Motor neuron (in vitro differentiated cells): ENCODE measurements at regions not wholly inside any gene's neighbourhood (a gene's known extent, or its start where the extent isn't known, plus 50 kb on each side); places are given as distances from the start of the nearest gene placed in this dataset.

Source experiments
- ATAC-seq, 8 experiments: fragments of 200-7000 bp; cut with Tn5 transposase; replicated peaks in 6 of 8; 2 replicates each; pipeline ENCODE4 v1.8.0; 2021; ENCODE audit warnings: mild to moderate bottlenecking in 8 of 8, moderate library complexity in 8 of 8
- H3K27ac ChIP-seq, 2 donors: fragments of 250-450 bp; sonication (Bioruptor Pico); 2 replicates each; pipeline ENCODE4 v1.9.0; 2021; ENCODE audit warnings: antibody characterized with exemption in 2 of 2, mild to moderate bottlenecking in 2 of 2, moderate library complexity in 1 of 2
- H3K4me1 ChIP-seq, 2 donors: fragments of 250-450 bp; sonication (Bioruptor Pico); replicated peaks in 1 of 2; 2 replicates each; pipeline ENCODE4 v1.6.1; 2021; ENCODE audit warnings: antibody characterized with exemption in 2 of 2, mild to moderate bottlenecking in 2 of 2, moderate library complexity in 1 of 2
- H3K4me3 ChIP-seq, 5 donors: fragments of 250-450 bp; sonication (Bioruptor Pico); 2 replicates each; pipeline ENCODE4 v1.9.0; 2021; ENCODE audit warnings: antibody characterized with exemption in 5 of 5, mild to moderate bottlenecking in 5 of 5, moderate library complexity in 4 of 5
- WGBS, 10 experiments: fragments of 450-650 bp; shearing (Covaris generic); methylation state at CpG; one replicate each; pipeline ENCODE4 v1.0.0; 2022; 5-methylcytosine and 5-hydroxymethylcytosine counted together
- in situ Hi-C, 9 experiments: fragments of 400-800 bp; cut with MboI; loops; one replicate each; pipeline ENCODE4 v1.15.0; 2021; ENCODE audit warnings: low sequenced_read_pairs in 9 of 9, low pct_unique_long_range_greater_than_20kb in 2 of 9; ENCODE audit not compliant: unreplicated experiment in 9 of 9

DNA sequence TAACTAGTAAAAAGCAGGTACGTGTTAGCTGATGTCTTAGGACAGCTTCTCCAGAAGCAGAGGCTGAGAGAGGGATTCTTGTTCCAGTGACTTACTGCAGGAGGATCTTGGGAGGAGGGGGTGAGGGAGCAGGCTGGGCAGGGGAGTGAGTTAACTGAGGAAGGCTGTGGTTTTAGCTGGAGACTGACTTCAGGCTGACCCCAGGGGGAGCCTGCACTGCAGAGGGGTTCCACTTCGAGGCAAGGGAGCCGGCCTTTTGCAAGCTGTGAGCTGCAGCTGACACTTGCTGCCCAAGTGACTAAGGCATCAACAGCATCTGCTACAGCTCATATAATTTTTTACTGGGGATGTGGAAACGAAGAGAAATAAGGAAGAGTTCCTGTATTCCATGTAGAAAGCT, 50.4 kb upstream of the SOD1 start:
- WGBS, 10 experiments = 0 to 83% (median 57%) methylated on average over 1 to 4 of the region's 4 CpGs; no CpG with 5 or more reads in 2 of the 10 experiments
- ATAC-seq = peak in 5 of 8 experiments; percentile 25 to 52 (median 49)

GRCh38 chr21:31607791-31608190, 51.7 kb upstream of the SOD1 start:
- in situ Hi-C loops = loop anchor here in 6 of 9 experiments (10.0 to 25.0 kb wide), 4 partner anchors 413 to 495 kb away; no protein-coding TSS in a partner anchor
- peaks cover 6 to 8% of the 10 kb centered on the region in 2 donors for H3K4me1 ChIP-seq
- no peak overlapping the region for H3K27ac ChIP-seq
- no peak for ATAC-seq
- WGBS, 10 experiments = 43 to 100% (median 85%) methylated on average over 2 to 4 of the region's 4 CpGs; no CpG with 5 or more reads in 1 of the 10 experiments
- no peak overlapping the region for H3K4me3 ChIP-seq

More for the DNA sequence above, 50.4 kb upstream of the SOD1 start:
- peaks cover 0 to 9% of the 10 kb centered on the region in 2 donors for H3K4me1 ChIP-seq
- in situ Hi-C loops = loop anchor here in 6 of 9 experiments (10.0 to 25.0 kb wide), 4 partner anchors 414 to 497 kb away; no protein-coding TSS in a partner anchor
- no peak overlapping the region for H3K27ac ChIP-seq
- no peak overlapping the region for H3K4me3 ChIP-seq

DNA sequence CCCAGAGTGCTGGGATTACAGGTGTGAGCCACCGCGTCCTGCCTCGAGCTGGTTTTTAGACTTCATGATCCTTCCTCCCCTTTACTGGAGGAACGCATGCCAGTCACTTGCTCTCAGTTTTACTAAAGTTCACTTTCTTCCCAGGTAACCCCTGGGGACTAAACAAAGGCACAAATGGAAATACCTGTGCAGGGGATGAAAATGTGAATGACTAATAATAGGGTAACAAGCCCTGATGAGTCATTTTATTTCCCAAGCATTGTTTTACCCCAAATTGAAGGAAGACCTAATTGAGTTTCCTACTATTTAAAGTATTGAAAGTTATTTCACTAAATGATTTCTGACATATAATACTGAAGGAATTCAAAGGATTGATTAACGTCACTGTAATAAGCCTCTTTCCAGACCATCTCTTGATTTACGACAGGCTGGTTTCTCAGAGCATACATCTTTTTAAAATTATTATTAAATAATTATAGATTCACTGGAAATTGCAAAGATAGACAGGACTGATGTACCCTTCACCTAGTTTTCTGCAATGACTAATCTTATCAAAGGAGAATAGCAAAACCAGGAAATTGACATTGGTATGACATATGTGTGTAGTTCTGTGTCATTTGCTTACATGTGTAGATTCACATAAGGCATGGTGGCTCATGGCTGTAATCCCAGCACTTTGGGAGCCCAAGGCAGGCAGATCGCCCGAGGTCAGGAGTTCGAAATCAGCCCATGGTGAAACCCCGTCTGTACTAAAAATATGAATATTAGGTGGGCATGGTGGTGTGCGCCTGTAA, 53.2 kb upstream of the SOD1 start:
- no peak overlapping the region for H3K4me3 ChIP-seq
- H3K27ac ChIP-seq = no peak overlapping the region
- no peak for ATAC-seq
- in situ Hi-C loops = loop anchor here in 6 of 9 experiments (10.0 to 25.0 kb wide), 4 partner anchors 411 to 494 kb away; no protein-coding TSS in a partner anchor
- peaks cover 9 to 12% of the 10 kb centered on the region in 2 donors for H3K4me1 ChIP-seq
- 64 to 100% (median 89%) methylated on average over 1 to 9 of the region's 11 CpGs for WGBS, 10 experiments

- peak; percentile 57 to 88 (median 71) for ATAC-seq
- 0 to 50% (median 28%) methylated on average over 4 to 11 of the region's 11 CpGs; no CpG with 5 or more reads in 1 of the 10 experiments for WGBS, 10 experiments
- Histone ChIP-seq H3K4me3 (no peak overlapping the region), H3K4me1 (peaks cover 9 to 12% of the 10 kb centered on the region in 2 donors), H3K27ac (no peak overlapping the region)
- in situ Hi-C loops = loop anchor here in 6 of 9 experiments (10.0 to 25.0 kb wide), 4 partner anchors 410 to 492 kb away; no protein-coding TSS in a partner anchor
Measured at GRCh38 chr21:31604591-31605190, 54.8 kb upstream of the SOD1 start.

DNA sequence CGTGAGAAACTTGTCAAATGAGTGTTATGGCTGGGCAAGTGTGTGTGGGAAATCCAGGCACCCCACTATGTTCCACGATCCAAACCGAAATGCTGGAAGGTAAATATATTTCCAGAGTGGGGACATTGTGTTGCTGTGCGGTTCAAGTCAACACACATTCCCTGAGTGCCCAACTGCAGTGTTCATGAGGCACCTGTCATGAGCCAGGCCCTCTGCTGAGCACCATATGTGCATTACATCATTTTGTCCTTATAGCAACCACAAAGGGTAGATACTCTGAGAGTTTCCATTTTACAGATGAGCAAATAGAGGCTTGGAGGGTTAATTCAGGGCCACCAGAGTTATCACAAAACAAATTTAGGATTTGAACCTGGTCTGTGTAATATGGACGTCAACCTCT, 59.9 kb upstream of the SOD1 start:
- H3K4me3 ChIP-seq = no peak overlapping the region
- H3K27ac ChIP-seq = no peak overlapping the region
- 33 to 92% (median 80%) methylated on average over 1 to 5 of the region's 5 CpGs; no CpG with 5 or more reads in 3 of the 10 experiments for WGBS, 10 experiments
- in situ Hi-C loops = loop anchor here in 5 of 9 experiments (25.0 kb wide), 3 partner anchors 262 to 412 kb away; partner anchors contain the start of gene TIAM1 (in 3 of the 5)
- no peak for ATAC-seq
- peaks cover 12 to 14% of the 10 kb centered on the region in 2 donors for H3K4me1 ChIP-seq

DNA sequence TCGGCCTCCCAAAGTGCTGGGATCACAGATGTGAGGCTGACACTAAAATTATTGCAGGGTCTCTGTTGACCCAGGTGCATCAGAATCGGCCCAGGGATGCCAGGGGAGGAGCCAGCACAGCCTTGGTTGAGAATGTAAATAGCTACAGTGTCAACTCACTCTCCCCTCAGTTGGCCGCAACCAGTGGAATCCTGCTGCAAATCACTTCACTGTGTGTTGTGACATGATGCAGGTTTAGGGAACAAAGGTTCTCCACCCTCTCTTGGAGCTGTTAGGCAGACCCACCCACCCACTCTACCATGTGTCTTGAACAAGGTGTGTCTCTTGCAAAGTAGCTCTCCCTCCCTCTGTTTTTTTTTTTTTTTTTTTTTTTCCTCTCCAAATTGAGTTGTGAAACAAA, 60.5 kb upstream of the SOD1 start:
- Histone ChIP-seq H3K4me3 (no peak overlapping the region), H3K27ac (no peak overlapping the region), H3K4me1 (peaks cover 12 to 14% of the 10 kb centered on the region in 2 donors)
- ATAC-seq = peak in 4 of 8 experiments; percentile 31 to 96 (median 50)
- 20 to 100% (median 55%) methylated on average over 1 to 2 of the region's 3 CpGs; no CpG with 5 or more reads in 4 of the 10 experiments for WGBS, 10 experiments
- in situ Hi-C loops = loop anchor here in 5 of 9 experiments (25.0 kb wide), 3 partner anchors 262 to 412 kb away; partner anchors contain the start of gene TIAM1 (in 3 of the 5)

DNA sequence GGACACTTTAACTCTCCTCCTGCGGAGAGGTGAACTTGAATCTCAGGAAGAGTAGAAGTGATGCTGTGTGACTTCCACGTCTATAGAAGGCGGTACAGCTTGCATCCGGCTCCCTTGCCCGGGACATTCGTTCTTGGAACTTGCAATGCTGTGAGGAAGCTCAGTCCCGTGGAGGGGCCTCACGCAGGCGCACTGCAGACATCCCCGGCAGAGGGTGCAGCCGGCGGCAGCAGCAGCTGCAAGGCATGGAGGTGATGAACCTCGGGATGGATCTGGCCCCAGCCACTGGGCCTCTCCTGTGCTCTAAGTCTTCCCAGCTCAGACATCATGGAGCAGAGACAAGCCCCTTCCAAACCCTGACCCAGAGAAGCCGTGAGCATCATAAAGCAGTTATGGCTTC, 61.8 kb upstream of the SOD1 start:
- no peak for ATAC-seq
- H3K27ac ChIP-seq = no peak overlapping the region
- WGBS, 10 experiments = 13 to 100% (median 89%) methylated on average over 1 to 4 of the region's 14 CpGs; no CpG with 5 or more reads in 2 of the 10 experiments
- H3K4me3 ChIP-seq = no peak overlapping the region
- H3K4me1 ChIP-seq = peaks cover 11 to 15% of the 10 kb centered on the region in 2 donors
- in situ Hi-C loops = loop anchor here in 5 of 9 experiments (25.0 kb wide), 3 partner anchors 260 to 410 kb away; partner anchors contain the start of gene TIAM1 (in 3 of the 5)

- in situ Hi-C loops = loop anchor here in 5 of 9 experiments (25.0 kb wide), 3 partner anchors 259 to 409 kb away; partner anchors contain the start of gene TIAM1 (in 3 of the 5)
- no peak overlapping the region for H3K27ac ChIP-seq
- ATAC-seq = no peak
- H3K4me3 ChIP-seq = no peak overlapping the region
- peaks cover 12 to 19% of the 10 kb centered on the region in 2 donors for H3K4me1 ChIP-seq
- WGBS, 10 experiments = 66 to 96% (median 80%) methylated on average over 5 to 8 of the region's 8 CpGs; no CpG with 5 or more reads in 6 of the 10 experiments
Measured at GRCh38 chr21:31596055-31596454, 63.4 kb upstream of the SOD1 start.

- peaks cover 12 to 19% of the 10 kb centered on the region in 2 donors for H3K4me1 ChIP-seq
- no peak overlapping the region for H3K27ac ChIP-seq
- H3K4me3 ChIP-seq = no peak overlapping the region
- in situ Hi-C loops = loop anchor here in 5 of 9 experiments (25.0 kb wide), 3 partner anchors 257 to 407 kb away; partner anchors contain the start of gene TIAM1 (in 3 of the 5)
- no peak for ATAC-seq
- 14 to 100% (median 88%) methylated on average over 1 to 3 of the region's 6 CpGs; no CpG with 5 or more reads in 2 of the 10 experiments for WGBS, 10 experiments
Measured at GRCh38 chr21:31594726-31595125, 64.8 kb upstream of the SOD1 start.

GRCh38 chr21:31594279-31594678, 65.2 kb upstream of the SOD1 start:
- H3K4me3 ChIP-seq = no peak overlapping the region
- no peak overlapping the region for H3K27ac ChIP-seq
- no peak for ATAC-seq
- WGBS, 10 experiments = 0 to 100% (median 83%) methylated on average over 1 to 3 of the region's 3 CpGs; no CpG with 5 or more reads in 3 of the 10 experiments
- peaks cover 12 to 19% of the 10 kb centered on the region in 2 donors for H3K4me1 ChIP-seq
- in situ Hi-C loops = loop anchor here in 5 of 9 experiments (25.0 kb wide), 3 partner anchors 257 to 407 kb away; partner anchors contain the start of gene TIAM1 (in 3 of the 5)

DNA sequence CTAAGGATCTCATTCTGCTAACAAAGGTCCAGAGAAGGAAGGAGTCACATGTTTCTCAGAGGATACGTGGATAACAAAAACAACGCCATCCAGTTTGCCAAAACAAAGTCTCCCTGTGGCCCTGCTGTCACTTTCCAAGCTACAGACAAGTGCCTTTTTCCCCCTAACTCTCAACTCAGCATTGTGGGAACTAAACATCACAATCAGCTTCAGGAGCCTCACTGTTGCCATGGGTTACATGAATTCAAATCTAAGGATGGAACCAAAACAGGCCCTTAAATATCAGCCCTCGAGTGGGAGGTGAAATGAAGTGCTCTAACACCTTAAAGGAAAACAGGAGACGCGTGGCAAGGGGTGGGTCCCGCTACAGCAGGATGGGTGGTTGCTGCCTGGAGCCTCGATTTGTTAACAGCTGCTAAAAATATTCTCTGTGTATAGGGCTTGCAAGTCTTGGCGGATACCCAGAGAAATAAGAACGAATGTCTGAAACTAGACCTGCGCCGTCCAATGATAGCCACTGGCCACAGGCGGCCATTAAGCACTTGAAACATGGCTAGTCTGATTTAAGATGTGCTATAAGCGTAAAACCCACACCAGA, 66.4 kb upstream of the SOD1 start:
- WGBS, 10 experiments = 0 to 77% (median 15%) methylated on average over 1 to 13 of the region's 13 CpGs; no CpG with 5 or more reads in 2 of the 10 experiments
- Histone ChIP-seq H3K4me1 (peaks cover 12 to 15% of the 10 kb centered on the region in 2 donors), H3K27ac (peak overlapping the region in 1 of 2 donors; percentile 70), H3K4me3 (no peak overlapping the region)
- peak; percentile 34 to 96 (median 72) for ATAC-seq
- in situ Hi-C loops = loop anchor here in 5 of 9 experiments (25.0 kb wide), 3 partner anchors 256 to 406 kb away; partner anchors contain the start of gene TIAM1 (in 3 of the 5)

- in situ Hi-C loops = loop anchor here in 5 of 9 experiments (25.0 kb wide), 3 partner anchors 255 to 405 kb away; partner anchors contain the start of gene TIAM1 (in 3 of the 5)
- H3K4me3 ChIP-seq = no peak overlapping the region
- peak overlapping the region in 1 of 2 donors; percentile 70 for H3K27ac ChIP-seq
- ATAC-seq = peak in 1 of 8 experiments; percentile 52
- peaks cover 12 to 15% of the 10 kb centered on the region in 2 donors for H3K4me1 ChIP-seq
- 67 to 93% (median 75%) methylated on average over 2 to 3 of the region's 3 CpGs; no CpG with 5 or more reads in 6 of the 10 experiments for WGBS, 10 experiments
Measured at GRCh38 chr21:31592516-31592915, 67.0 kb upstream of the SOD1 start.
